Stomach (tissue), 4 donors: ENCODE measurements at regions not wholly inside any gene's neighbourhood (a gene's known extent, or its start where the extent isn't known, plus 50 kb on each side); places are given as distances from the start of the nearest gene placed in this dataset.

Experiments used
- CTCF ChIP-seq, 7 experiments: fragments of 450-650 bp in 4 of 7; fragments of 200-600 bp in 3 of 7; sonication (generic) in 3 of 7; IDR thresholded peaks; one replicate each; pipeline ENCODE4 v1.5.1; 2016 to 2019; ENCODE audit warnings: antibody characterized with exemption in 7 of 7, control low read depth in 2 of 7, mild to moderate bottlenecking in 1 of 7
- EP300 ChIP-seq: sonication (generic); formaldehyde crosslinking; IDR thresholded peaks from one replicate; pipeline ENCODE4 v1.6.1; 2017; ENCODE audit warnings: antibody characterized with exemption

GRCh38 chr9:88191456-88191855 is 53.2 kb upstream of the SPATA31C2 start:
- TF ChIP-seq CTCF (IDR thresholded peaks at IDR 0.05), result no peak
- TF ChIP-seq EP300, result no peak
